Activated CD8-positive, alpha-beta T cell treated with anti-CD3 and anti-CD28 coated beads for 36 hours (primary cell): ENCODE measurements at regions not wholly inside any gene's neighbourhood (a gene's known extent, or its start where the extent isn't known, plus 50 kb on each side); places are given as distances from the start of the nearest gene placed in this dataset.

Experiments used
- ATAC-seq: fragments of 200-7000 bp; cut with Tn5 transposase; one replicate; pipeline ENCODE4 v1.10.0; 2021; ENCODE audit warnings: mild to moderate bottlenecking, moderate library complexity
- CTCF ChIA-PET: fragments of 350-600 bp; sonication (Branson Sonifier 250); formaldehyde crosslinking; loops from one replicate; lab custom pipeline; 2021; ENCODE audit warnings: antibody characterized with exemption; lab: Charles Lee
- POLR2A ChIA-PET: fragments of 350-600 bp; sonication (Branson Sonifier 250); formaldehyde crosslinking; loops from one replicate; lab custom pipeline; 2021; ENCODE audit warnings: antibody characterized with exemption; lab: Charles Lee
- DNase-seq: peaks from one replicate; pipeline ENCODE4 v3.0.0-alpha.2; 2020
- H3K27ac Mint-ChIP-seq: one replicate; pipeline ENCODE4 v1.8.0; 2021; ENCODE audit warnings: mild to moderate bottlenecking, mixed read lengths
- H3K27me3 Mint-ChIP-seq: one replicate; pipeline ENCODE4 v1.8.0; 2021; ENCODE audit warnings: mixed read lengths
- H3K36me3 Mint-ChIP-seq: one replicate; pipeline ENCODE4 v1.8.0; 2021; ENCODE audit warnings: low read depth, mixed read lengths
- H3K4me1 Mint-ChIP-seq: one replicate; pipeline ENCODE4 v1.8.0; 2021; ENCODE audit warnings: low read depth, mixed read lengths
- H3K4me3 Mint-ChIP-seq: one replicate; pipeline ENCODE4 v1.8.0; 2021; ENCODE audit warnings: mild to moderate bottlenecking, moderate library complexity, mixed read lengths
- H3K9me3 Mint-ChIP-seq: one replicate; pipeline ENCODE4 v1.8.0; 2021; ENCODE audit warnings: mixed read lengths
- intact Hi-C: fragments of 100-400 bp; cut with micrococcal nuclease; formaldehyde crosslinking; loops from one replicate; pipeline ENCODE4 v1.10.0; 2022
- TF ChIP-seq, protein P1 (sequence below): fragments of 200-600 bp; IDR thresholded peaks from one replicate; pipeline ENCODE4 v1.8.0; 2022; ENCODE audit warnings: antibody characterized with exemption, mild to moderate bottlenecking

DNA sequence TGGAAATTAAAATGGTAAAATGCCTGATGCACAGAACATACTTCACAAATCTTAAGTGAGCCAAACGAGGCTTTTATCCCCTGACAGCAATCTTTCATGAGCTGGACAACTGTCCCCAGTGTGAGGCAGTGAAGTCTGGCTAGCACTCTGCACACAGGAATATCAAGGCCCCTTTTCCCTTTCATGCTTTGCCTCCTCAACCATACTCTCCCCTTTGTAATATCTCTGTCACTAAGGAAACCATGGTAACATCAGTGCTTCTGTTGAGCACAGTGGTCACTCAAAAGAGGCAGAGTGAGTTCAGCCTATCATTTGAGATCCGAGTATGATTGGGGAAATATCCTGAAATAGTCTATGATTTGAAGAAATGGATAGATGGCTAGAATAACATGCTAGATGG lies 318.3 kb downstream of the ENC1 start:
- TF ChIP-seq, protein P1, sequence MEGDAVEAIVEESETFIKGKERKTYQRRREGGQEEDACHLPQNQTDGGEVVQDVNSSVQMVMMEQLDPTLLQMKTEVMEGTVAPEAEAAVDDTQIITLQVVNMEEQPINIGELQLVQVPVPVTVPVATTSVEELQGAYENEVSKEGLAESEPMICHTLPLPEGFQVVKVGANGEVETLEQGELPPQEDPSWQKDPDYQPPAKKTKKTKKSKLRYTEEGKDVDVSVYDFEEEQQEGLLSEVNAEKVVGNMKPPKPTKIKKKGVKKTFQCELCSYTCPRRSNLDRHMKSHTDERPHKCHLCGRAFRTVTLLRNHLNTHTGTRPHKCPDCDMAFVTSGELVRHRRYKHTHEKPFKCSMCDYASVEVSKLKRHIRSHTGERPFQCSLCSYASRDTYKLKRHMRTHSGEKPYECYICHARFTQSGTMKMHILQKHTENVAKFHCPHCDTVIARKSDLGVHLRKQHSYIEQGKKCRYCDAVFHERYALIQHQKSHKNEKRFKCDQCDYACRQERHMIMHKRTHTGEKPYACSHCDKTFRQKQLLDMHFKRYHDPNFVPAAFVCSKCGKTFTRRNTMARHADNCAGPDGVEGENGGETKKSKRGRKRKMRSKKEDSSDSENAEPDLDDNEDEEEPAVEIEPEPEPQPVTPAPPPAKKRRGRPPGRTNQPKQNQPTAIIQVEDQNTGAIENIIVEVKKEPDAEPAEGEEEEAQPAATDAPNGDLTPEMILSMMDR: no peak
- Mint-ChIP-seq H3K4me1 (peaks cover 13% of the 10 kb centered on the region), H3K27me3 (peaks cover 25% of the 10 kb centered on the region), H3K9me3 (no peaks in the 10 kb centered on the region), H3K27ac (no peak overlapping the region), H3K4me3 (no peak overlapping the region), H3K36me3 (no peaks in the 10 kb centered on the region)
- intact Hi-C loops: no loop called here
- CTCF ChIA-PET: no interaction called here
- ATAC-seq (no peak), DNase-seq (no peak)
- POLR2A ChIA-PET: no interaction called here

DNA sequence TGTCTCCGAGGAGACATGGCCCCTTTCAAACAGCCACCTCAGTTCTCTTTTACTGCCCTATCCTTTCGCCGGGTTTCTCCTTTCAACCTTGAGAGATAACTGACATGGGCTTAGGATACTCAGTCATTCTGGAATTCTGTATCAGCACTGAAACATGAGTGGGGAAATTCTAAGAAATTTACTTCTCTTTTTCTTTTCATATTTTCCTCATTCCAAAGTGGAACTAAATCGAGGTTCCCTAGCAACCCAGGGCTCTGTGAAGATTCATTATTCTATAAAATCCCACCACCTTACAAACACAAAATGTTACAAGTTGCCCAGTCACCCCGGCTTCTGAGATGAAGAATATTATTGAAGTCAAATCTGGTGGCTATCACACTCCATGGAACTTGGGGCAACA lies 319.2 kb downstream of the ENC1 start:
- Mint-ChIP-seq H3K27me3 (peaks cover 25% of the 10 kb centered on the region), H3K4me3 (no peak overlapping the region), H3K27ac (no peak overlapping the region), H3K36me3 (no peaks in the 10 kb centered on the region), H3K9me3 (no peaks in the 10 kb centered on the region), H3K4me1 (peaks cover 4% of the 10 kb centered on the region)
- CTCF ChIA-PET: interaction anchor here (1.5 kb wide), 1 partner anchor 16 kb away, joined by 5 read pairs; no protein-coding TSS in a partner anchor
- TF ChIP-seq, protein P1: no peak
- POLR2A ChIA-PET: no interaction called here
- intact Hi-C loops: no loop called here
- DNase-seq (no peak), ATAC-seq (no peak)

DNA sequence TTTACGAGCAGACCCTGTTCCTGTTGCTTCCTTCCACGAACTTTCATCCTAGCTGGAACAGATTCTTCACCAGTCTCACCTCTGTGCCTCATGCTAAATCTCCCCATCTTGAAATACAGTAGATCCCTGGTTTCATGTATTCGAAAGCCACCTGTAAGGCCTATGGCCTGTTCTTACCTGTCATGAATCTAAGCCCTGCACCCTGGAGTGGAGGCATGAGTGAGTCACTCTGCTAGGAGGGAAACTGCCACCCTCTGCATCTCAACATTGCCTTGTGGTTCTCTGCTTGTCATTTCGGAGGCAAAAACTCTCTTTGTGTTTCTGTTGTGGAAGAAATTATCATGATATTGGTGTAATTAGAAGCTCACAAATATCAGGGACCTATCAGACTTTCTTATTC lies 320.0 kb downstream of the ENC1 start:
- Mint-ChIP-seq H3K9me3 (no peaks in the 10 kb centered on the region), H3K4me3 (no peak overlapping the region), H3K27me3 (peaks cover 20% of the 10 kb centered on the region), H3K4me1 (no peaks in the 10 kb centered on the region), H3K36me3 (no peaks in the 10 kb centered on the region), H3K27ac (no peak overlapping the region)
- DNase-seq: no peak
- no peak for ATAC-seq
- TF ChIP-seq, protein P1: no peak
- intact Hi-C loops: no loop called here
- ChIA-PET POLR2A (no interaction called here), CTCF (interaction anchor here (1.5 kb wide), 1 partner anchor 17 kb away, joined by 5 read pairs; no protein-coding TSS in a partner anchor)

DNA sequence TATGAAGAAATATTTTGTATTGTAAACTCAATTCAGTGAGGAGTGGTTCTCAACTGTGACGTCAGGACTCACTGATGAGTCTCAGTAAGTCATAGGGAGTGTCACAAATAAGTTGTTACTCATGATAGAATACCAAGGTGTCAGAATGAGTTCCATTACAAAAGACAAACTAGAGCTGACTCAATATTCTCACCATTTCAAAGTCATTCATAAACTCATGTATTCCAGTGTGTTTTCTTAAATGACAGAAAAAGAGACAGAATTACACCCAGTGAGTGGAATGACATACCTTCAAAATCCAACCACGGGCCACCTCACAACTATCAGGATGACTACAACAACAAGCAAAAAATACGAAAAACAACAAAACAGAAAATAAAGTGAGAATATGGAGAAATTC lies 321.5 kb downstream of the ENC1 start:
- peaks cover 16% of the 10 kb centered on the region for H3K27me3 Mint-ChIP-seq
- H3K4me3 Mint-ChIP-seq: no peak overlapping the region
- CTCF ChIA-PET: no interaction called here
- peak; percentile 20 for DNase-seq
- TF ChIP-seq, protein P1: no peak
- POLR2A ChIA-PET: no interaction called here
- no peak for ATAC-seq
- intact Hi-C loops: no loop called here
- no peaks in the 10 kb centered on the region for H3K36me3 Mint-ChIP-seq
- H3K9me3 Mint-ChIP-seq: no peaks in the 10 kb centered on the region
- no peaks in the 10 kb centered on the region for H3K4me1 Mint-ChIP-seq
- H3K27ac Mint-ChIP-seq: no peak overlapping the region

GRCh38 chr5:74316064-74316603 lies 324.4 kb downstream of the ENC1 start:
- peaks cover 8% of the 10 kb centered on the region for H3K27me3 Mint-ChIP-seq
- POLR2A ChIA-PET: no interaction called here
- no peaks in the 10 kb centered on the region for H3K36me3 Mint-ChIP-seq
- intact Hi-C loops: no loop called here
- CTCF ChIA-PET: interaction anchor here (0.7 kb wide), 1 partner anchor 174 kb away, joined by 3 read pairs; no protein-coding TSS in a partner anchor
- DNase-seq (no peak), ATAC-seq (no peak)
- H3K4me1 Mint-ChIP-seq: no peaks in the 10 kb centered on the region
- no peak overlapping the region for H3K27ac Mint-ChIP-seq
- TF ChIP-seq, protein P1: no peak
- no peak overlapping the region for H3K4me3 Mint-ChIP-seq
- no peaks in the 10 kb centered on the region for H3K9me3 Mint-ChIP-seq
